GM12878 (cell line): ENCODE measurements at regions not wholly inside any gene's neighbourhood (a gene's known extent, or its start where the extent isn't known, plus 50 kb on each side); places are given as distances from the start of the nearest gene placed in this dataset.
"Not testable (repeated sequence)": the region's sequence is repeated elsewhere in the genome, so short reads cannot be mapped to it uniquely, and the experiment has no call there.

Experiments used
- ATAC-seq: fragments of 200-7000 bp; cut with Tn5 transposase; 3 replicates; pipeline ENCODE4 v1.9.1; 2020; ENCODE audit warnings: mild to moderate bottlenecking, moderate library complexity
- BruUV-seq: library from RNA; stranded (reverse); fragments of 400-500 nt; replicated peaks from 2 replicates; lab custom pipeline; 2021; lab: Mats Ljungman, UMichigan
- CTCF ChIA-PET: fragments of 300-600 bp; sonication (Branson Sonifier 250); formaldehyde crosslinking; extraction: SDS; loops from one replicate; lab custom pipeline; 2021; ENCODE audit warnings: inconsistent platforms; lab: Yijun Ruan, JAX
- POLR2A ChIA-PET: fragments of 350-600 bp; formaldehyde crosslinking; extraction: SDS; loops from one replicate; lab custom pipeline; 2021; ENCODE audit warnings: inconsistent platforms; lab: Charles Lee
- RAD21 ChIA-PET: fragments of 300-600 bp; sonication (Branson Sonifier 250); formaldehyde crosslinking; loops from one replicate; lab custom pipeline; 2023; ENCODE audit warnings: antibody characterized with exemption; ENCODE audit not compliant: unreplicated experiment; lab: Charles Lee
- SMC1A ChIA-PET: fragments of 300-600 bp; sonication (Branson Sonifier 250); formaldehyde crosslinking; loops from one replicate; lab custom pipeline; 2023; ENCODE audit not compliant: unreplicated experiment, uncharacterized antibody; lab: Charles Lee
- DNase-seq: peaks from one replicate; pipeline ENCODE4 v3.0.0-alpha.2; 2011; ENCODE audit warnings: low read depth, low spot score
- FAIRE-seq: peaks from 3 replicates; lab custom pipeline; 2011; peaks lifted over from hg19 to GRCh38; lab: Jason Lieb, UNC
- H2AFZ ChIP-seq: 2 replicates; pipeline ENCODE4 v1.6.0; 2011; ENCODE audit warnings: low read depth, low read length, control low read depth; ENCODE audit not compliant: control insufficient read depth
- H3K27ac ChIP-seq: 2 replicates; pipeline ENCODE4 v1.5.1; 2011; ENCODE audit warnings: control low read depth; ENCODE audit not compliant: control insufficient read depth, insufficient read depth
- H3K27me3 ChIP-seq, 2 experiments: replicated peaks in 1 of 2; 2 replicates each; pipeline versions ENCODE4 v1.6.0 to v1.6.1; 2011; ENCODE audit warnings: low read length in 1 of 2; ENCODE audit not compliant: control insufficient read depth in 2 of 2, insufficient read depth in 2 of 2
- H3K36me3 ChIP-seq, 2 experiments: 2 replicates each; pipeline ENCODE4 v1.5.1; 2011; ENCODE audit warnings: low read length in 1 of 2; ENCODE audit not compliant: control insufficient read depth in 2 of 2, insufficient read depth in 2 of 2
- H3K4me1 ChIP-seq: 2 replicates; pipeline ENCODE4 v1.6.1; 2011; ENCODE audit warnings: mild to moderate bottlenecking, low read length, moderate library complexity, mixed read lengths; ENCODE audit not compliant: control insufficient read depth, insufficient read depth
- H3K4me2 ChIP-seq: 2 replicates; pipeline ENCODE4 v1.6.0; 2011; ENCODE audit warnings: control low read depth; ENCODE audit not compliant: control insufficient read depth, insufficient read depth
- H3K4me3 ChIP-seq: fragments of 200-600 bp; sonication (generic); 2 replicates; pipeline ENCODE4 v1.5.1; 2016
- H3K79me2 ChIP-seq: 2 replicates; pipeline ENCODE4 v1.6.0; 2011; ENCODE audit warnings: low read length; ENCODE audit not compliant: control insufficient read depth, insufficient read depth
- H3K9ac ChIP-seq: 2 replicates; pipeline ENCODE4 v1.8.0; 2011; ENCODE audit warnings: low read length, control low read depth, mixed read lengths; ENCODE audit not compliant: control insufficient read depth, insufficient read depth
- H3K9me3 ChIP-seq: replicated peaks from 3 replicates; pipeline ENCODE4 v1.5.1; 2011; ENCODE audit warnings: mild to moderate bottlenecking, low read length; ENCODE audit not compliant: control insufficient read depth, insufficient read depth
- H4K20me1 ChIP-seq: 2 replicates; pipeline ENCODE4 v1.6.0; 2011; ENCODE audit not compliant: control insufficient read depth, insufficient read depth
- WGBS: methylation state at CpG from one replicate; pipeline ENCODE4 v1.1.6; 2016; ENCODE audit warnings: low lambda C conversion rate; ENCODE audit not compliant: insufficient replicate concordance, insufficient coverage; ENCODE audit errors: missing lambda C conversion rate; 5-methylcytosine and 5-hydroxymethylcytosine counted together
- in situ Hi-C: fragments of 300-500 bp; cut with MboI; formaldehyde crosslinking; loops from 9 replicates; pipeline ENCODE4 v1.14.3; 2018; ENCODE audit warnings: mixed read lengths
- intact Hi-C: fragments of 100-400 bp; cut with micrococcal nuclease; formaldehyde crosslinking; loops from one replicate; pipeline ENCODE4 v1.14.2; 2022; ENCODE audit not compliant: unreplicated experiment

DNA sequence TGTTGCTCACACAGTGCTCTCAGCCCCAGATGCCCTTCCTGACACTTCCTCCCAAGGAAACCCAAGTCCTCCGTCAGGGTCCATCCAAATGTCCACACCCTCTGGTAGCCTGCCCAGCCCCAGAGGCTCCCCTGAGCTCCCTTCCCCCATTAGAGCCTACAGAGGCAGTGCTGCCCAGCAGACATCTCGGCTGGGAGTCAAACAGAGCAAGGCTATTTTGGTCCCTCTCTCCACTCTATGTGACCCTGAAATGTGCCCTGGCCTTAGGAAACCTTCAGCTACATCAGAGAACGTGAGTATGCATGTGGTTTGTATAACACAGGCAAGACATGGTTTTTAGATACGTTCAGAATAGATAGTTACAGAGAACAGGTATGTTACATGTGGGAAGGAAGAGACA is 191.8 kb downstream of the LMLN start:
- H3K4me2 ChIP-seq, H3K4me1 ChIP-seq, H3K27ac ChIP-seq, intact Hi-C loops, RAD21 ChIA-PET, ATAC-seq, H4K20me1 ChIP-seq, FAIRE-seq, H2AFZ ChIP-seq, H3K27me3 ChIP-seq, H3K79me2 ChIP-seq, H3K4me3 ChIP-seq, H3K9me3 ChIP-seq, H3K36me3 ChIP-seq, CTCF ChIA-PET, H3K9ac ChIP-seq, DNase-seq, SMC1A ChIA-PET, BruUV-seq, POLR2A ChIA-PET, in situ Hi-C loops: not testable (repeated sequence)
- WGBS, result 0% methylated on average over 2 of the region's 4 CpGs

DNA sequence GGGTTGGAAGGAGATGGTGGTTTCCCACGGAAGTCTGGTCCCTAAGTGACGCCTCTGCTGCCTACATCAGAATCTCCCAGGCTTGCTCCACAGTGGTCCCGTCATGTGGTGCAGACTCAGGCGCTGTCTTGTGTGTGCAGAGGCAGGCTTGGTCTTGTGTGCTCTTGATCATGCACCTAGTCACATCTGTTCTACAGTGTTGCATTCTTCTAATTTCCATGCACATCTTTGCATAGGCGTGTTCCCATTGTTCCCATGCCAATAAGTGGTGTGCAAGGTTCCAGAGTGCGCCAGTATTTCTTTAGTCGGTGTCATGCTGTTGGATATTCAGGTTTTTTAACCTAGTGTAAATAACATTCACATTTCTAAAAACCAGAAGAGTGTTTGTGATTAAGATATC is 195.8 kb downstream of the LMLN start:
- H3K4me2 ChIP-seq, FAIRE-seq, H2AFZ ChIP-seq, H3K9me3 ChIP-seq, H3K27me3 ChIP-seq, intact Hi-C loops, ATAC-seq, BruUV-seq, CTCF ChIA-PET, H3K36me3 ChIP-seq, RAD21 ChIA-PET, H3K79me2 ChIP-seq, H3K4me1 ChIP-seq, POLR2A ChIA-PET, H4K20me1 ChIP-seq, H3K9ac ChIP-seq, H3K4me3 ChIP-seq, DNase-seq, SMC1A ChIA-PET, in situ Hi-C loops, H3K27ac ChIP-seq: not testable (repeated sequence)
- 74% methylated on average over 2 of the region's 7 CpGs for WGBS

DNA sequence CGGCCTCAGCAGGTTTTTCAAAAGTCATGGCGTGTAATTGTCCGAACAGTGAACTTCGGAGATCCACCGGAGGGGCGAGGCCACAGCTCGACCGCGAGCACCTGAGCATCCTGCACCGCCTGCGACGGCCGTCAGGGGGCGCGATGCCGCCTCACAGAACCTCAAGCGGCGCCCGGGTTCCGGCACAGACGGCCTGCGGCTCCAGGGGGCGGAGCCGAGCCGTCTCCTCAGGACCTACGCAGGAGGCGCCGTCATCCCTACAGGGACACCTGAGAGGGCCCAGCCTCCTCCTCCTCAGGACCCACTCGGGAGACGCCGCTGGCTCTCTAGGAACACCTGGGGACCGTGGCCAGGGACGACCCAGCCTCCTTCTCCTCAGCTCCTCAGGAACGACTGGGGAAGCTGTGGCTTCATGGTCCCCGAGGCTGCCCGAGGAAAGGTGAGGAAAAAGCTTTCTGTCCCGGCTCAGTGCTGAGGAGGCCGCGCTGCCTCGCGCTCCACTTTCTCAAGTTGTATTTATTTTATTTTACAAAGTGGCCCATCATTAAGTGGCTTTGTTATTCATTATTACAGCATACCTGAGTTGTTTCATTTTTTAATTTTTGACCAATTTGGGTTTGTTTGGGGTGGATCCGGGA is 197.3 kb downstream of the LMLN start:
- H3K27me3 ChIP-seq, H4K20me1 ChIP-seq, H3K79me2 ChIP-seq, intact Hi-C loops, FAIRE-seq, H2AFZ ChIP-seq, H3K9me3 ChIP-seq, RAD21 ChIA-PET, H3K27ac ChIP-seq, CTCF ChIA-PET, BruUV-seq, H3K4me3 ChIP-seq, POLR2A ChIA-PET, in situ Hi-C loops, H3K36me3 ChIP-seq, SMC1A ChIA-PET, H3K9ac ChIP-seq, H3K4me1 ChIP-seq, DNase-seq, H3K4me2 ChIP-seq: not testable (repeated sequence)
- WGBS, result 29% methylated on average over 9 of the region's 42 CpGs
- peak; percentile 18; the same call in 2 of the 3 replicates for ATAC-seq

DNA sequence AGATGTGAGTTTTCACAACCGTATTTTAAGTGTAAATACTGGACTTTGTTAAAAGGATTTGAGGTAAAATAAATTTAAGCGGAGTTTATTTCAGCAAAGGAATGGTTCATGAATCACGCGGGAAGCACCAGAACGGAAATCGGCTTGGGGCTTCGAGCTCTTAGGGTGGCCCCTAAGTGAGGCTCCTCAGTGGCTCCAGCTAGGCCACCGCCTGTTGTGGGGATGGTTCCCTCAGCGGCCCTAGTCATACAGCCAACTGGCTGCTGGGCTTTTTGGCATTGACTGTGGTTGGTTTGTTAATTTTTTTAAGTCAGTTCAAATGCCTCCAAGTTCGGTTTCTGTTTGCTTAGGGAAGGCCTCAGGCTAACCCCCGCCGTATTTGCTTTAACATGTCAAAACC is 198.0 kb downstream of the LMLN start:
- H3K27ac ChIP-seq, H3K36me3 ChIP-seq, BruUV-seq, CTCF ChIA-PET, H3K4me2 ChIP-seq, in situ Hi-C loops, H3K79me2 ChIP-seq, H3K27me3 ChIP-seq, H3K4me1 ChIP-seq, H3K9me3 ChIP-seq, DNase-seq, H3K9ac ChIP-seq, ATAC-seq, H4K20me1 ChIP-seq, H3K4me3 ChIP-seq, SMC1A ChIA-PET, RAD21 ChIA-PET, intact Hi-C loops, FAIRE-seq, H2AFZ ChIP-seq, POLR2A ChIA-PET: not testable (repeated sequence)
- WGBS, result 83% methylated on average over 9 of the region's 12 CpGs
